Fibroblast of lung (primary cell): ENCODE measurements at regions not wholly inside any gene's neighbourhood (a gene's known extent, or its start where the extent isn't known, plus 50 kb on each side); places are given as distances from the start of the nearest gene placed in this dataset.

ENCODE experiments used
- DNase-seq, 2 donors: peaks; one replicate each; pipeline versions ENCODE4 v3.0.0 to v3.0.0-alpha.2; 2010; ENCODE audit warnings: low read depth in 2 of 2
- H2AFZ ChIP-seq: 2 replicates; pipeline ENCODE4 v1.5.1; 2012; ENCODE audit warnings: low read length, control low read depth, inconsistent platforms
- H3K27ac ChIP-seq: 2 replicates; pipeline ENCODE4 v1.5.1; 2011; ENCODE audit warnings: low read length, control low read depth; ENCODE audit not compliant: insufficient read depth
- H3K27me3 ChIP-seq: 2 replicates; pipeline ENCODE4 v1.5.1; 2011; ENCODE audit warnings: mild to moderate bottlenecking, low read length; ENCODE audit not compliant: control insufficient read depth, insufficient read depth
- H3K36me3 ChIP-seq: 2 replicates; pipeline ENCODE4 v1.5.1; 2011; ENCODE audit warnings: low read length; ENCODE audit not compliant: control insufficient read depth, insufficient read depth
- H3K4me1 ChIP-seq: 2 replicates; pipeline ENCODE4 v1.5.1; 2011; ENCODE audit warnings: low read length; ENCODE audit not compliant: control insufficient read depth, insufficient read depth; ENCODE audit errors: extremely low read depth
- H3K4me2 ChIP-seq: 2 replicates; pipeline ENCODE4 v1.5.1; 2011; ENCODE audit warnings: low read length, control low read depth; ENCODE audit not compliant: insufficient read depth; ENCODE audit errors: extremely low read depth
- H3K4me3 ChIP-seq, 4 experiments: fragments of 200-600 bp in 1 of 4; sonication (generic) in 1 of 4; replicated peaks in 1 of 4; 2 replicates each; pipeline ENCODE4 v1.5.1; 2011 to 2016; ENCODE audit warnings: low read length in 4 of 4, low read depth in 3 of 4, mild to moderate bottlenecking in 3 of 4, control low read depth in 2 of 4, inconsistent platforms in 1 of 4, mixed read lengths in 1 of 4; ENCODE audit not compliant: insufficient read depth in 1 of 4; ENCODE audit errors: control extremely low read depth in 1 of 4
- H3K79me2 ChIP-seq: 2 replicates; pipeline ENCODE4 v1.5.1; 2012; ENCODE audit warnings: mild to moderate bottlenecking, low read length, inconsistent platforms; ENCODE audit not compliant: control insufficient read depth, insufficient read depth
- H3K9ac ChIP-seq: 2 replicates; pipeline ENCODE4 v1.5.1; 2011; ENCODE audit warnings: mild to moderate bottlenecking, low read length, control low read depth; ENCODE audit not compliant: insufficient read depth
- H3K9me3 ChIP-seq: 2 replicates; pipeline ENCODE4 v1.5.1; 2012; ENCODE audit warnings: low read depth, low read length; ENCODE audit not compliant: control insufficient read depth, insufficient read depth
- H4K20me1 ChIP-seq: 2 replicates; pipeline ENCODE4 v1.5.1; 2011; ENCODE audit warnings: low read length; ENCODE audit not compliant: control insufficient read depth, insufficient read depth; ENCODE audit errors: extremely low read depth
- EZH2 ChIP-seq: IDR thresholded peaks from 2 replicates; pipeline ENCODE4 v1.5.1; 2012; ENCODE audit warnings: low read length, control low read depth, mild to moderate bottlenecking; ENCODE audit errors: missing control alignments
- TF ChIP-seq, protein P1 (sequence below), 2 donors: IDR thresholded peaks in 1 of 2; conservative IDR thresholded peaks in 1 of 2; 1 replicate in 1 of 2; 2 replicates in 1 of 2; pipeline ENCODE4 v1.5.1; 2011 to 2012; ENCODE audit warnings: low read length in 2 of 2, control low read depth in 1 of 2, inconsistent platforms in 1 of 2, low read depth in 1 of 2, mild to moderate bottlenecking in 1 of 2

DNA sequence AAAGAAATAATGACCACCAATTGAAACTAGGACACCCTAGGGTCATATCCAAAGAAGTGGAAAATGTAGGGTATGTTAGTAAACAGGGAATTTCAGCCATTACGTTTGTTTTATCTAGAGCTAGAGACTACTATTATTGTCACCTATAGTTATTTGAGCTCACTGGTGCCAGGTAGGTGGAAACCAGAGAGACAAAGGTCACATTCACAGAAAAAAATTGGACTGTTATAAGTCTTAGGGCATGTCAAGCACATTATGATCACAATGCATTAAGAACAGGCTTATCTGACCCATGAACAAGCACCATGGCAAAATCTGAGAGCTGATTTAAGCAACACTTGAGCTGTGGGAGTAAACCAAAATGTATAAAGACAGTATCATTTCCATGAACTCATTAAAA, 530.1 kb upstream of the CITED2 start:
- no peak overlapping the region for H3K27ac ChIP-seq
- no peaks in the 10 kb centered on the region for H3K4me1 ChIP-seq
- no peaks in the 10 kb centered on the region for H3K27me3 ChIP-seq
- H4K20me1 ChIP-seq: no peaks in the 10 kb centered on the region
- no peak overlapping the region for H2AFZ ChIP-seq
- H3K4me3 ChIP-seq: no peak overlapping the region
- TF ChIP-seq EZH2: no peak
- TF ChIP-seq, protein P1, sequence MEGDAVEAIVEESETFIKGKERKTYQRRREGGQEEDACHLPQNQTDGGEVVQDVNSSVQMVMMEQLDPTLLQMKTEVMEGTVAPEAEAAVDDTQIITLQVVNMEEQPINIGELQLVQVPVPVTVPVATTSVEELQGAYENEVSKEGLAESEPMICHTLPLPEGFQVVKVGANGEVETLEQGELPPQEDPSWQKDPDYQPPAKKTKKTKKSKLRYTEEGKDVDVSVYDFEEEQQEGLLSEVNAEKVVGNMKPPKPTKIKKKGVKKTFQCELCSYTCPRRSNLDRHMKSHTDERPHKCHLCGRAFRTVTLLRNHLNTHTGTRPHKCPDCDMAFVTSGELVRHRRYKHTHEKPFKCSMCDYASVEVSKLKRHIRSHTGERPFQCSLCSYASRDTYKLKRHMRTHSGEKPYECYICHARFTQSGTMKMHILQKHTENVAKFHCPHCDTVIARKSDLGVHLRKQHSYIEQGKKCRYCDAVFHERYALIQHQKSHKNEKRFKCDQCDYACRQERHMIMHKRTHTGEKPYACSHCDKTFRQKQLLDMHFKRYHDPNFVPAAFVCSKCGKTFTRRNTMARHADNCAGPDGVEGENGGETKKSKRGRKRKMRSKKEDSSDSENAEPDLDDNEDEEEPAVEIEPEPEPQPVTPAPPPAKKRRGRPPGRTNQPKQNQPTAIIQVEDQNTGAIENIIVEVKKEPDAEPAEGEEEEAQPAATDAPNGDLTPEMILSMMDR (conservative IDR thresholded peaks at IDR 0.05 in 1 of 2, IDR thresholded peaks at IDR 0.05 in 1 of 2; ENCODE audit: low read depth in 1 of 2, low read length in 2 of 2): no peak
- no peaks in the 10 kb centered on the region for H3K36me3 ChIP-seq
- no peak for DNase-seq
- H3K9ac ChIP-seq: no peak overlapping the region
- no peak overlapping the region for H3K4me2 ChIP-seq
- H3K9me3 ChIP-seq: no peaks in the 10 kb centered on the region
- H3K79me2 ChIP-seq: no peaks in the 10 kb centered on the region

DNA sequence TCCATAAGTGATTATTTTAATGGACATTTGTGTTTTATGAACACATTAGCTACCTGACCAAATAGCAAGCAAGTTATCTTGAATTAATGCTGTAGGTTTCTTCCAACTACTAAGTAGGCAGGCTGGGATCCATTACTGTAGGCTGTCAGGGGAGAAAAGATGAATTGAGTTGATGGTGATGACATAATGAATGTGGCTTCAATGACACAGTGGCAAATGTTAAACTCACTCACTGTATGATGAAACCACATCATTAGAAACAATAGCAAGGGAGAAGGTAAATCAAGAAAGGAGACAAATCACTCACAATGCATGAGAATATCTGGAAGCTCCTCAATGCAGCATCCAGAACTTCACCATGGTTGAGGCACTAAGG, 529.7 kb upstream of the CITED2 start:
- Histone ChIP-seq H4K20me1 (no peaks in the 10 kb centered on the region), H3K9ac (no peak overlapping the region), H3K9me3 (no peaks in the 10 kb centered on the region), H3K27me3 (no peaks in the 10 kb centered on the region), H3K36me3 (no peaks in the 10 kb centered on the region), H3K4me1 (no peaks in the 10 kb centered on the region), H3K4me2 (no peak overlapping the region), H2AFZ (no peak overlapping the region), H3K27ac (no peak overlapping the region), H3K79me2 (no peaks in the 10 kb centered on the region), H3K4me3 (no peak overlapping the region)
- no peak for TF ChIP-seq EZH2
- TF ChIP-seq, protein P1 (conservative IDR thresholded peaks at IDR 0.05 in 1 of 2, IDR thresholded peaks at IDR 0.05 in 1 of 2; ENCODE audit: low read depth in 1 of 2, low read length in 2 of 2): no peak
- DNase-seq: no peak

DNA sequence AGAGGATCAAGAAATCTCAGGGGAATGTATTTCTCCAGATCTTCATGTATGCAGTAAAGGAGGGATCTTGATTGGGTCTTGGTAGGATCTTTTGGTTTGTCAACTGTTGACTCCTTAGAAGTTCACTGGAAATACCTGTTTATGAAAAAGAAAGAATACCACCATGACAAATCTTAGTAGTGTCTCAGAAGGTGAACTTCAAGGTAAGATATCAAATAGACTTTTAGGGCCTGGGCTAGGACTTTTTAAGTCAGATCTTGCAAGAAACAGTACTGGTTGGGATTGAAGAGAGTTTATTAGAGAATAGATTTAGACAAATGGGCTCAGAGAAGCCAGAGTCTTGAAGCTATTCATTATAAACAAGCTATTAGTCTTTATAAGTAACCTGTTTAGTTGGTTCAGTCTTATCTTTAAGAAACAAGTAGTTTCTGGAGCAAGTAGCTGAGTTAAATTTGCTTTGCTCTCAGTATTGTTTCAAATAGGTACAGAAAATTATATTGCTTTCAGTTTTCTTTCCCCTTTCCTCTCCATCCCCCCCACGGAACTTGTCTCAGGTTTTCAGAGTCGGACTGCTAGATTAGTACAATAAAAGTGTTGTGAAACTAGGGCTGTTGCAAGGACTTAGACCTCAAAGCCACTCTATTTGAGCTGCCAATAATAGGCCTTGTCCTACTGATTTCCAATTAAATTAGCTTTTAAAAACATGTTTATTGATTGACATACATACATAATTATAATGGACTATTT, 529.1 kb upstream of the CITED2 start:
- no peak overlapping the region for H3K4me3 ChIP-seq
- no peaks in the 10 kb centered on the region for H3K27me3 ChIP-seq
- H4K20me1 ChIP-seq: no peaks in the 10 kb centered on the region
- no peaks in the 10 kb centered on the region for H3K4me1 ChIP-seq
- no peak overlapping the region for H3K27ac ChIP-seq
- H3K4me2 ChIP-seq: no peak overlapping the region
- H3K36me3 ChIP-seq: no peaks in the 10 kb centered on the region
- DNase-seq: no peak
- no peak overlapping the region for H2AFZ ChIP-seq
- H3K9me3 ChIP-seq: no peaks in the 10 kb centered on the region
- H3K79me2 ChIP-seq: no peaks in the 10 kb centered on the region
- TF ChIP-seq, protein P1 (conservative IDR thresholded peaks at IDR 0.05 in 1 of 2, IDR thresholded peaks at IDR 0.05 in 1 of 2; ENCODE audit: low read depth in 1 of 2, low read length in 2 of 2): no peak
- no peak for TF ChIP-seq EZH2
- H3K9ac ChIP-seq: no peak overlapping the region
